ENCODE measurements at regions not wholly inside any gene's neighbourhood (a gene's known extent, or its start where the extent isn't known, plus 50 kb on each side); places are given as distances from the start of the nearest gene placed in this dataset.

GRCh38 chr1:101107496-101108110, 82.0 kb upstream of the DPH5 start:
- no peak for TF ChIP-seq CTCF (IDR thresholded peaks at IDR 0.05)
- TF ChIP-seq POLR2A (IDR thresholded peaks at IDR 0.05) = no peak
- TF ChIP-seq POLR2AphosphoS5 (IDR thresholded peaks at IDR 0.05) = no peak
